ENCODE measurements at regions not wholly inside any gene's neighbourhood (a gene's known extent, or its start where the extent isn't known, plus 50 kb on each side); places are given as distances from the start of the nearest gene placed in this dataset.

GRCh38 chr4:17336986-17337385 is 174.9 kb downstream of the QDPR start:
- no peak for DNase-seq (ENCODE audit: low read depth)

GRCh38 chr4:17336524-17336961 is 175.3 kb downstream of the QDPR start:
- peak; percentile 75 for DNase-seq (ENCODE audit: low read depth)

GRCh38 chr4:17336069-17336468 is 175.8 kb downstream of the QDPR start:
- DNase-seq (ENCODE audit: low read depth) = no peak

GRCh38 chr4:17335371-17335770 is 176.5 kb downstream of the QDPR start:
- DNase-seq (ENCODE audit: low read depth) = no peak

- DNase-seq (ENCODE audit: low read depth) = no peak
These were observed 179.4 kb downstream of the QDPR start for GRCh38 chr4:17332478-17332877.

GRCh38 chr4:17329046-17329445 is 182.8 kb downstream of the QDPR start:
- DNase-seq (ENCODE audit: low read depth) = no peak

GRCh38 chr4:17328141-17328815 is 183.6 kb downstream of the QDPR start:
- no peak for DNase-seq (ENCODE audit: low read depth)

- no peak for DNase-seq (ENCODE audit: low read depth)
These were observed 184.3 kb downstream of the QDPR start for GRCh38 chr4:17327591-17327990.

GRCh38 chr4:17326756-17327155 is 185.1 kb downstream of the QDPR start:
- no peak for DNase-seq (ENCODE audit: low read depth)

- no peak for DNase-seq (ENCODE audit: low read depth)
These were observed 186.8 kb downstream of the QDPR start for GRCh38 chr4:17325098-17325497.

- DNase-seq (ENCODE audit: low read depth) = peak; percentile 53
These were observed 187.5 kb downstream of the QDPR start for GRCh38 chr4:17324386-17324830.

- DNase-seq (ENCODE audit: low read depth) = no peak
These were observed 188.1 kb downstream of the QDPR start for GRCh38 chr4:17323554-17324385.

GRCh38 chr4:17322514-17322913 is 189.4 kb downstream of the QDPR start:
- no peak for DNase-seq (ENCODE audit: low read depth)

GRCh38 chr4:17320046-17320445 is 191.8 kb downstream of the QDPR start:
- no peak for DNase-seq (ENCODE audit: low read depth)

GRCh38 chr4:17317526-17317925 is 194.4 kb downstream of the QDPR start:
- DNase-seq (ENCODE audit: low read depth) = no peak

GRCh38 chr4:17316566-17316965 is 195.3 kb downstream of the QDPR start:
- no peak for DNase-seq (ENCODE audit: low read depth)

- DNase-seq (ENCODE audit: low read depth) = no peak
These were observed 196.4 kb downstream of the QDPR start for GRCh38 chr4:17315459-17315858.

- DNase-seq (ENCODE audit: low read depth) = no peak
These were observed 198.7 kb downstream of the QDPR start for GRCh38 chr4:17313194-17313593.

GRCh38 chr4:17310269-17310652 is 201.6 kb downstream of the QDPR start:
- DNase-seq (ENCODE audit: low read depth) = peak; percentile 45

- no peak for DNase-seq (ENCODE audit: low read depth)
These were observed 202.2 kb downstream of the QDPR start for GRCh38 chr4:17309567-17310268.

GRCh38 chr4:17301869-17302268 is 210.0 kb downstream of the QDPR start:
- no peak for DNase-seq (ENCODE audit: low read depth)

- DNase-seq (ENCODE audit: low read depth) = no peak
These were observed 210.6 kb downstream of the QDPR start for GRCh38 chr4:17301266-17301665.

All from RPMI7951 (cell line).